Upper lobe of right lung (tissue), 1 donor: ENCODE measurements at regions not wholly inside any gene's neighbourhood (a gene's known extent, or its start where the extent isn't known, plus 50 kb on each side); places are given as distances from the start of the nearest gene placed in this dataset.
"Not testable (repeated sequence)": the region's sequence is repeated elsewhere in the genome, so short reads cannot be mapped to it uniquely, and the experiment has no call there.

Experiments used
- ATAC-seq: fragments of 200-7000 bp; cut with Tn5 transposase; one replicate; pipeline ENCODE4 v1.9.1; 2020; ENCODE audit warnings: mild to moderate bottlenecking, moderate library complexity
- DNase-seq: peaks from one replicate; pipeline ENCODE4 v3.0.0-alpha.2; 2020
- H3K27ac ChIP-seq: fragments of 200-600 bp; one replicate; pipeline ENCODE4 v1.8.0; 2022
- H3K27me3 ChIP-seq: fragments of 200-600 bp; one replicate; pipeline ENCODE4 v1.8.0; 2022; ENCODE audit warnings: mild to moderate bottlenecking
- H3K36me3 ChIP-seq: fragments of 200-600 bp; one replicate; pipeline ENCODE4 v1.8.0; 2022
- H3K4me1 ChIP-seq: fragments of 200-600 bp; one replicate; pipeline ENCODE4 v1.8.0; 2022
- H3K4me3 ChIP-seq: fragments of 200-600 bp; one replicate; pipeline ENCODE4 v1.8.0; 2022; ENCODE audit warnings: mild to moderate bottlenecking
- H3K9me3 ChIP-seq: fragments of 200-600 bp; one replicate; pipeline ENCODE4 v1.8.0; 2022
- intact Hi-C: fragments of 100-400 bp; cut with DNase I; formaldehyde crosslinking; loops from one replicate; pipeline ENCODE4 v1.11.0; 2022
- TF ChIP-seq, protein P1 (sequence below): fragments of 200-600 bp; IDR thresholded peaks from one replicate; pipeline ENCODE4 v1.8.0; 2022; ENCODE audit warnings: antibody characterized with exemption
- donor health status: DM: no; HTN: yes; CAD: no; lungs with severe emphysema.

DNA sequence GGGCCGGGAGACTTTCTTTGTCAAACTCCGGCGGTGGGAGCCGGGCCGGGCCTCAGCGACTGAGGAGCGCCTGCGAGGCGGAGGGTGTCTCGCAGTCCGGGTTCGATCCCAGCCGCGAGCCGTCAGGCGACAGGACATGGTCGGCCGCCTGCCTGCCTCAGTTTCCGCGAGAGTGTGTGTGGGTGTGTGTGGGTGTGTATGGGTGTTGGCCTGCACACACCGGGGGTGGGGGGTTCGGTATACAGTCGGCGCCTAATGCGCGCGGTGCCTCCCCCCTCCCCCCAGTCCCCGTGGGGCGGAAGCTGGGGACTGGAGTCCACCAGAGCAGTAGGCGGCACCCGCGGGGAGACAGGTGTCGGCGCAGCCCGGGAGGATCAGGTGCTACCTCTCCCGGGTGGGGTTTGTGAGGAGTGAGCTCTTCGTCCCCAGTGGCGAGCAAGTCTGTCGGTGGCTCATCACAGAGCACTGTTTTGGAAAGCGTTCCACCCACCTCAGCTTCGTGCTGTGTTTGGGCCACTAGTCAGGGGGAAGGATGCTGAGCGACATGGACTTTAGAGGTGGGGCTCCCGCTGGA, 246.3 kb downstream of the GOLGA6L6 start:
- no peaks in the 10 kb centered on the region for H3K4me1 ChIP-seq
- no peak overlapping the region for H3K27ac ChIP-seq
- TF ChIP-seq, protein P1, sequence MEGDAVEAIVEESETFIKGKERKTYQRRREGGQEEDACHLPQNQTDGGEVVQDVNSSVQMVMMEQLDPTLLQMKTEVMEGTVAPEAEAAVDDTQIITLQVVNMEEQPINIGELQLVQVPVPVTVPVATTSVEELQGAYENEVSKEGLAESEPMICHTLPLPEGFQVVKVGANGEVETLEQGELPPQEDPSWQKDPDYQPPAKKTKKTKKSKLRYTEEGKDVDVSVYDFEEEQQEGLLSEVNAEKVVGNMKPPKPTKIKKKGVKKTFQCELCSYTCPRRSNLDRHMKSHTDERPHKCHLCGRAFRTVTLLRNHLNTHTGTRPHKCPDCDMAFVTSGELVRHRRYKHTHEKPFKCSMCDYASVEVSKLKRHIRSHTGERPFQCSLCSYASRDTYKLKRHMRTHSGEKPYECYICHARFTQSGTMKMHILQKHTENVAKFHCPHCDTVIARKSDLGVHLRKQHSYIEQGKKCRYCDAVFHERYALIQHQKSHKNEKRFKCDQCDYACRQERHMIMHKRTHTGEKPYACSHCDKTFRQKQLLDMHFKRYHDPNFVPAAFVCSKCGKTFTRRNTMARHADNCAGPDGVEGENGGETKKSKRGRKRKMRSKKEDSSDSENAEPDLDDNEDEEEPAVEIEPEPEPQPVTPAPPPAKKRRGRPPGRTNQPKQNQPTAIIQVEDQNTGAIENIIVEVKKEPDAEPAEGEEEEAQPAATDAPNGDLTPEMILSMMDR, result no peak
- peak; percentile 76 for DNase-seq
- H3K27me3 ChIP-seq, result peaks cover 7% of the 10 kb centered on the region
- peak; percentile 52 for ATAC-seq
- no peak overlapping the region for H3K4me3 ChIP-seq
- intact Hi-C loops, result no loop called here
- H3K36me3 ChIP-seq, result no peaks in the 10 kb centered on the region
- no peaks in the 10 kb centered on the region for H3K9me3 ChIP-seq

- Histone ChIP-seq H3K9me3 (no peaks in the 10 kb centered on the region), H3K27ac (no peak overlapping the region), H3K36me3 (no peaks in the 10 kb centered on the region), H3K4me3 (no peak overlapping the region), H3K4me1 (no peaks in the 10 kb centered on the region), H3K27me3 (peaks cover 7% of the 10 kb centered on the region)
- DNase-seq (peak; percentile 76), ATAC-seq (peak; percentile 66)
- intact Hi-C loops, result no loop called here
- TF ChIP-seq, protein P1, result no peak
These were observed 246.9 kb downstream of the GOLGA6L6 start for GRCh38 chr15:20294651-20295237.

DNA sequence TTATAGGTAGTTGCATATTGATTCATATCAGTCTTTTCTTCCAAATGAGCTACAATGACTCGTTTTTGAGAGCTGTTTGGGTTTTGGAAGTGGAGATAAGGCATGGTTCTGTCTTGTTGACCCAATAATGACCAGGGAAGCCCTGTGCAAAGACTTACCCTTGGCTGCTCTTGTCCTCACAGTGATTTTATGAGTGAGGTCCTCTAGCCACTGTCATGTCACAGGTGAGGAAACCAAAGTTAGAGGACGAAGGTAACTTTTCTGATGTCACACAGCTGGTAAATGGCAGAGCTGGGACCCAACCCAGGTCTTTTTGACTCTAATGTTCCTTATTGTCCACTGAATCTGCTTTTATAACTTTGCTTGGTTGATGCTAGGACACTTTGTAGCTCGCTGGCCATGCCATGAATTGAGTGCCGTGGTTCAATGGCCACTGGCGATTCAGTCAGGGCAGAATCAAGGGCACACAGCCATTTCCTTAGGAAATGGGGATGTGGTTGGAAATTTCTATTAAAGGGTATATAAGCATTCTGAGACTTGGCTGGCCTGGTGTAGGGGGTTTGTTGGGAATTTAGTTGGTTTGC, 249.1 kb downstream of the GOLGA6L6 start:
- H3K4me1 ChIP-seq, ATAC-seq, intact Hi-C loops, H3K36me3 ChIP-seq, H3K27me3 ChIP-seq, H3K27ac ChIP-seq, H3K4me3 ChIP-seq, H3K9me3 ChIP-seq: not testable (repeated sequence)
- peak; percentile 54 for DNase-seq

GRCh38 chr15:20291616-20292015, 250.0 kb downstream of the GOLGA6L6 start:
- ATAC-seq, H3K4me1 ChIP-seq, H3K27ac ChIP-seq, H3K27me3 ChIP-seq, H3K9me3 ChIP-seq, H3K4me3 ChIP-seq, H3K36me3 ChIP-seq, intact Hi-C loops: not testable (repeated sequence)
- peak; percentile 55 for DNase-seq

DNA sequence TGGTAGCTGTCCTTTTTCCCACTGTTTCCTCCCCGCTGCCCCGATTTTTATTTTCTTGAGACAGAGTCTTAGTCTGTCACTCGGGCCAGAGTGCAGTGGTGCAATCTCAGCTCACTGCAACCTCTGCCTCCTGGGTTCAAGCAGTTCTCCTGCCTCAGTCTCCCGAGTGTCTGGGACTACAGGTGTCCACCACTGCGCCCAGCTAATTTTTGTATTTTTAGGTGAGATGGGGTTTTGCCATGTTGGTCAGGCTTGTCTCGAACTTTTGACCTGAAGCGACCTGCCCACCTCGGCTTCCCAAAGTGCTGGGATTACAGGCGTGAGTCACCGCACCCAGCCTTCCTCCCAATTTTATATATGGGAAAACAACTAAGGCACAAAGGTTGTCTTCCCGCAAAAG, 251.0 kb downstream of the GOLGA6L6 start:
- DNase-seq, result peak; percentile 63
- H3K27ac ChIP-seq, H3K9me3 ChIP-seq, intact Hi-C loops, H3K4me1 ChIP-seq, H3K36me3 ChIP-seq, ATAC-seq, H3K27me3 ChIP-seq, H3K4me3 ChIP-seq: not testable (repeated sequence)

DNA sequence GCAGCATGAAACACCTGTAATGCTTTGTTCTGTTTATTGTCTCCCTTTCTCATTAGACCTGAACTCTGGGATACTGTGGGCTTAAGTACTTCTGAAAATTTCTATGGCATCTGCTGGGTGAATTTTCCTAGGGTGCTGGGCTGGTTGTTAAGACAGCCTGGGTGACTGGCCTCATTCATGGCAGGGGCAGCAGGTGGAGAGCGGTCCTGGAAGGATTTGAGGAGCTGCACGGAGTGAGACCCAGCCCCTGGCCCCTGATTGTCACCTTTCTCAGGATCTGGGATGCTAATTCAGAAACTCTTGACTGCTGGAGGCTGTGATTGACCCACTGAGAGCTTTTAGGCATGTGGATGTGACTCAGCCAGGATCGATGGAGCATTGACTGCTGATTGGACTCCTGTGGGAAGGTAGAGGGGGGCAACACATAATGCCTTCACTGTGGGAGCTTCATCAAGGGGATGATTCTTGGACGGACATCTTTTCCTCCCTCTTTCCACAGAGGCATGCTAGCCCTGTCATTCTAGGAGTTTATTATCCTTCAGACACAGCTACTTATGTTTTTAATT, 252.0 kb downstream of the GOLGA6L6 start:
- H3K4me3 ChIP-seq, ATAC-seq, H3K27me3 ChIP-seq, DNase-seq, H3K9me3 ChIP-seq, H3K4me1 ChIP-seq, H3K27ac ChIP-seq, H3K36me3 ChIP-seq, intact Hi-C loops: not testable (repeated sequence)

- H3K27me3 ChIP-seq, H3K9me3 ChIP-seq, H3K27ac ChIP-seq, H3K4me3 ChIP-seq, H3K36me3 ChIP-seq, intact Hi-C loops, H3K4me1 ChIP-seq, ATAC-seq: not testable (repeated sequence)
- DNase-seq, result peak; percentile 64
These were observed 252.6 kb downstream of the GOLGA6L6 start for GRCh38 chr15:20288800-20289537.

GRCh38 chr15:20286559-20286958, 255.0 kb downstream of the GOLGA6L6 start:
- H3K4me3 ChIP-seq, ATAC-seq, intact Hi-C loops, H3K9me3 ChIP-seq, H3K27ac ChIP-seq, H3K4me1 ChIP-seq, H3K36me3 ChIP-seq, H3K27me3 ChIP-seq: not testable (repeated sequence)
- peak; percentile 17 for DNase-seq

DNA sequence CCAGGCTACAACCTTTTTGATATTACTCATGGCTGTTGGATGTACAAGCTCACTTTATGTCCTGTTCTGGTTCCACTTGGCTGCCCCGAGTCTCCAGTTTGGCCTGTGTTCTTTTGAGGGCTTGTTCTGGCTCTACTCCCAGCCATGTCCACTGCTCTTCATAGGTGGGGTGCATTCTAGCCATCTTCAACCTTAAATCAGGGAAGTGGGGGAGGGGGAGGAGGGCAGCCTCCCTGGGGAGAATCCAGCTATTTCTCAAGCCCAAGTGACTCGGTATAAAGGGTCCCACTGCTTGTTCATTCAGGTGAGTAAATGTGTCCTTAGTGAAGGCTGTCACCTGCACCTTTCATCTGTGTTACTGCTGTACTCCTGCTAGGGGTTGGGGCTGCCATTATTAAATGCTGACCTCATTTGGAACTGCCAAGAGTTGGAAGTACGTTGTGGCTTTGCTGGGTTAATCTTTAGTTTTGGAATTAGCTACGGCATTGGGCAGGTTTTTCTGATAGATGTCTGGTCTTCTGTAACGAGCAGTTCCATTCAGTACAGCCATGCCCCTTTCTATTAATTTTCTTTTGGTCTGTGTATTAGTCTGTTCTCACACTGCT, 255.8 kb downstream of the GOLGA6L6 start:
- H3K4me3 ChIP-seq, H3K27ac ChIP-seq, intact Hi-C loops, H3K4me1 ChIP-seq, ATAC-seq, H3K9me3 ChIP-seq, H3K36me3 ChIP-seq, H3K27me3 ChIP-seq: not testable (repeated sequence)
- peak; percentile 56 for DNase-seq

DNA sequence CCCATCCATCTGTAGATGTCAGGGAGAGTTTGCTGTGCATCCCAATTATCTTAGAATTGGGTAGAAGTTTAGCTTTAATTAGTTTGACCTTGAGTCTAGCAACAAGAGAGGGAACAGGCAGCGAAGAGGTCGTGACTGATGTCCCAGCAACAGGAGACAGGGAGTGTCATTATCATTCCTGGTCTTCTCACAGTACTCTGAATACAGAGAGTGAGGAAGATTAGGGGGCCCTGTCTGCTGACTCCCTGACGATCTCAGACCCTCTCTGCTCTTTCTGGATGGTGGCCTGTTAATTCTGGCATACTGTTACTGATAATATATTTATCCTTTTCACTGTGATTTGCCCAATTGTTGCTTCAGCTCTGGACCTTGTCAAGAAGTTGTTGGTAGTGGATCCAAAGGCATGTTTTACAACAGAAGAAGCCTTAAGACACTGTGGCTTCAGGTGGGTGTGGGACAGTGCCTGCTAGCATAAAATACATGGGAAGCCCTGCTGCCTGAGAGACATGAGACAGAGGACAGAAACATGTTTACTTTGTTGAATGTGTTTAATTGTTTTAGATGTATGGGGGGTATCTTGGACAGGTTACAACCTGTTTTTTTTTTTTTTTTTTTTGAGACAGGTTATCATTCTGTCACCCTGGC, 256.6 kb downstream of the GOLGA6L6 start:
- H3K27ac ChIP-seq, ATAC-seq, H3K27me3 ChIP-seq, H3K4me1 ChIP-seq, H3K36me3 ChIP-seq, H3K9me3 ChIP-seq, H3K4me3 ChIP-seq, intact Hi-C loops: not testable (repeated sequence)
- peak; percentile 28 for DNase-seq

- H3K27me3 ChIP-seq, H3K4me1 ChIP-seq, H3K36me3 ChIP-seq, ATAC-seq, H3K27ac ChIP-seq, H3K4me3 ChIP-seq, intact Hi-C loops, H3K9me3 ChIP-seq: not testable (repeated sequence)
- DNase-seq, result peak; percentile 49
These were observed 257.9 kb downstream of the GOLGA6L6 start for GRCh38 chr15:20283651-20284050.
